H1 (cell line): ENCODE measurements at regions not wholly inside any gene's neighbourhood (a gene's known extent, or its start where the extent isn't known, plus 50 kb on each side); places are given as distances from the start of the nearest gene placed in this dataset.

Experiments
- CTCF ChIA-PET: fragments of 300-600 bp; sonication (Branson Sonifier 250); formaldehyde crosslinking; loops from one replicate; lab custom pipeline; 2021; ENCODE audit not compliant: partially characterized antibody; lab: Charles Lee
- POLR2A ChIA-PET: fragments of 300-600 bp; sonication (Branson Sonifier 250); formaldehyde crosslinking; loops from one replicate; lab custom pipeline; 2021; ENCODE audit warnings: inconsistent platforms; ENCODE audit not compliant: partially characterized antibody; lab: Charles Lee
- DNase-seq, 2 experiments: peaks; one replicate each; pipeline versions ENCODE4 v3.0.0 to v3.0.0-alpha.2; 2010 to 2022; ENCODE audit warnings: low spot score in 2 of 2, low read depth in 1 of 2, mixed read lengths in 1 of 2
- FAIRE-seq: peaks from 2 replicates; lab custom pipeline; 2011; peaks lifted over from hg19 to GRCh38; lab: Jason Lieb, UNC
- H2AFZ ChIP-seq: 2 replicates; pipeline ENCODE4 v1.8.1; 2012; ENCODE audit warnings: low read length, inconsistent platforms
- H2AK5ac ChIP-seq: 2 replicates; pipeline ENCODE4 v1.6.1; 2013; ENCODE audit warnings: low read depth, low read length
- H2BK120ac ChIP-seq: replicated peaks from 2 replicates; pipeline ENCODE3; 2013; ENCODE audit warnings: low read depth, low read length, inconsistent platforms
- H2BK12ac ChIP-seq: 2 replicates; pipeline ENCODE4 v1.6.1; 2013; ENCODE audit warnings: low read depth, low read length
- H2BK15ac ChIP-seq: 2 replicates; pipeline ENCODE4 v1.6.1; 2013; ENCODE audit warnings: low read length
- H2BK20ac ChIP-seq: 2 replicates; pipeline ENCODE4 v1.6.1; 2013; ENCODE audit warnings: low read length
- H2BK5ac ChIP-seq: 2 replicates; pipeline ENCODE4 v1.6.1; 2013; ENCODE audit warnings: low read depth, low read length
- H3K14ac ChIP-seq: 2 replicates; pipeline ENCODE4 v1.6.1; 2013; ENCODE audit warnings: inconsistent platforms; ENCODE audit not compliant: insufficient read length
- H3K18ac ChIP-seq: 2 replicates; pipeline ENCODE4 v1.6.1; 2013; ENCODE audit warnings: low read length; ENCODE audit errors: extremely low read depth
- H3K23ac ChIP-seq: 2 replicates; pipeline ENCODE4 v1.6.1; 2013; ENCODE audit warnings: inconsistent platforms; ENCODE audit not compliant: insufficient read length
- H3K23me2 ChIP-seq: 2 replicates; pipeline ENCODE4 v1.6.1; 2013; ENCODE audit warnings: low read depth, low read length
- H3K27ac ChIP-seq: 2 replicates; pipeline ENCODE4 v1.6.1; 2011; ENCODE audit warnings: low read depth, low read length, inconsistent platforms
- H3K27me3 ChIP-seq, 4 experiments: replicated peaks in 1 of 4; 1 replicate in 1 of 4; 2 replicates in 3 of 4; pipeline versions ENCODE4 v1.6.1 to v1.8.1; 2011 to 2013; ENCODE audit warnings: low read length in 3 of 4, mild to moderate bottlenecking in 3 of 4, inconsistent platforms in 2 of 4, mixed read lengths in 2 of 4, moderate library complexity in 1 of 4; ENCODE audit not compliant: control insufficient read depth in 3 of 4, insufficient read depth in 3 of 4; ENCODE audit errors: extremely low read depth in 1 of 4
- H3K36me3 ChIP-seq, 4 experiments: 2 replicates each; pipeline versions ENCODE4 v1.6.1 to v1.8.1; 2011 to 2013; ENCODE audit warnings: mild to moderate bottlenecking in 4 of 4, low read length in 3 of 4, moderate library complexity in 2 of 4, control low read depth in 1 of 4, inconsistent platforms in 1 of 4; ENCODE audit not compliant: insufficient read depth in 4 of 4, control insufficient read depth in 2 of 4
- H3K4ac ChIP-seq: replicated peaks from 2 replicates; pipeline ENCODE3; 2013; ENCODE audit warnings: low read length, low read depth, mixed read lengths, inconsistent platforms; ENCODE audit not compliant: insufficient read length
- H3K4me1 ChIP-seq, 4 experiments: replicated peaks in 1 of 4; 1 replicate in 1 of 4; 2 replicates in 3 of 4; pipeline versions ENCODE4 v1.6.1 to v1.8.1; 2011 to 2013; ENCODE audit warnings: low read length in 3 of 4, inconsistent platforms in 2 of 4, mixed read lengths in 1 of 4; ENCODE audit not compliant: insufficient read depth in 4 of 4, control insufficient read depth in 3 of 4
- H3K4me2 ChIP-seq, 2 experiments: 2 replicates each; pipeline versions ENCODE4 v1.6.1 to v1.8.1; 2011 to 2013; ENCODE audit warnings: low read depth in 2 of 2, low read length in 2 of 2, control low read depth in 1 of 2, inconsistent platforms in 1 of 2, mild to moderate bottlenecking in 1 of 2; ENCODE audit not compliant: insufficient read depth in 1 of 2
- H3K4me3 ChIP-seq, 4 experiments: fragments of 200-600, 300-600 bp in 1 of 4; sonication (generic), shearing (Covaris generic), sonication (Bioruptor Twin) in 1 of 4; 2 replicates each; pipeline versions ENCODE4 v1.5.1 to v1.8.1; 2011 to 2016; ENCODE audit warnings: low read length in 4 of 4, low read depth in 3 of 4, control low read depth in 2 of 4, inconsistent platforms in 2 of 4, mild to moderate bottlenecking in 2 of 4, mixed read lengths in 1 of 4, moderate library complexity in 1 of 4; ENCODE audit not compliant: insufficient read depth in 2 of 4; ENCODE audit errors: extremely low read depth in 1 of 4
- H3K56ac ChIP-seq: replicated peaks from 2 replicates; pipeline ENCODE3; 2013; ENCODE audit warnings: low read depth, mild to moderate bottlenecking, mixed read lengths, low read length, inconsistent platforms; ENCODE audit not compliant: insufficient read length
- H3K79me1 ChIP-seq: 2 replicates; pipeline ENCODE4 v1.6.1; 2013; ENCODE audit warnings: low read depth, low read length, control low read depth
- H3K79me2 ChIP-seq, 2 experiments: 2 replicates each; pipeline versions ENCODE4 v1.6.1 to v1.8.1; 2012 to 2013; ENCODE audit warnings: low read length in 2 of 2, mild to moderate bottlenecking in 2 of 2, inconsistent platforms in 1 of 2; ENCODE audit not compliant: insufficient read depth in 2 of 2, control insufficient read depth in 1 of 2
- H3K9ac ChIP-seq, 4 experiments: replicated peaks in 1 of 4; 1 replicate in 1 of 4; 2 replicates in 3 of 4; pipeline versions ENCODE4 v1.6.1 to v1.8.1; 2011 to 2013; ENCODE audit warnings: low read depth in 3 of 4, low read length in 3 of 4, control low read depth in 2 of 4, mild to moderate bottlenecking in 2 of 4, moderate library complexity in 2 of 4, inconsistent platforms in 1 of 4; ENCODE audit errors: extremely low read depth in 1 of 4
- H3K9me3 ChIP-seq, 2 experiments: 2 replicates each; pipeline versions ENCODE4 v1.6.1 to v1.8.1; 2012 to 2013; ENCODE audit warnings: mild to moderate bottlenecking in 2 of 2, moderate library complexity in 2 of 2, control low read depth in 1 of 2, inconsistent platforms in 1 of 2, low read depth in 1 of 2, low read length in 1 of 2, mixed read lengths in 1 of 2; ENCODE audit not compliant: insufficient read depth in 2 of 2
- H4K20me1 ChIP-seq, 2 experiments: replicated peaks in 1 of 2; 2 replicates each; pipeline versions ENCODE3 to v1.8.1; 2011 to 2013; ENCODE audit warnings: inconsistent platforms in 2 of 2, low read length in 2 of 2, mild to moderate bottlenecking in 1 of 2; ENCODE audit not compliant: insufficient read depth in 2 of 2, control insufficient read depth in 1 of 2
- H4K5ac ChIP-seq: 2 replicates; pipeline ENCODE4 v1.6.1; 2013; ENCODE audit warnings: low read length, low read depth, mixed read lengths, inconsistent platforms; ENCODE audit not compliant: insufficient read length
- H4K8ac ChIP-seq: 2 replicates; pipeline ENCODE4 v1.8.0; 2013; ENCODE audit warnings: mild to moderate bottlenecking, moderate library complexity, low read length, inconsistent platforms; ENCODE audit not compliant: insufficient read depth; ENCODE audit errors: extremely low read depth
- H4K91ac ChIP-seq: replicated peaks from 2 replicates; pipeline ENCODE3; 2013; ENCODE audit warnings: low read length, mixed read lengths, inconsistent platforms; ENCODE audit not compliant: insufficient read length
- BCL11A ChIP-seq, 2 experiments: IDR thresholded peaks; one replicate each; pipeline ENCODE4 v1.6.1; 2011; ENCODE audit warnings: low read depth in 2 of 2, low read length in 2 of 2, mild to moderate bottlenecking in 2 of 2
- EP300 ChIP-seq, 2 experiments: IDR thresholded peaks; 1 replicate in 1 of 2; 2 replicates in 1 of 2; pipeline ENCODE4 v1.6.1; 2011 to 2012; ENCODE audit warnings: low read depth in 2 of 2, low read length in 2 of 2, mild to moderate bottlenecking in 2 of 2, borderline replicate concordance in 1 of 2, inconsistent platforms in 1 of 2, moderate library complexity in 1 of 2
- KDM1A ChIP-seq: fragments of 200-600, 300-600 bp; sonication (generic); IDR thresholded peaks from 2 replicates; pipeline ENCODE4 v1.7.1; 2016; ENCODE audit warnings: mild to moderate bottlenecking, low read length, borderline replicate concordance
- PHF8 ChIP-seq: fragments of 200-600 bp; sonication (generic); conservative IDR thresholded peaks from 2 replicates; pipeline ENCODE4 v1.7.1; 2012; ENCODE audit warnings: low read depth, mild to moderate bottlenecking, inconsistent platforms, low read length, moderate library complexity
- SAP30 ChIP-seq: fragments of 300-600 bp; sonication (generic); IDR thresholded peaks from 2 replicates; pipeline ENCODE4 v1.7.1; 2012; ENCODE audit warnings: low read length, moderate library complexity, mild to moderate bottlenecking, inconsistent platforms; ENCODE audit not compliant: insufficient read depth, insufficient replicate concordance
- SIRT6 ChIP-seq: IDR thresholded peaks from one replicate; pipeline ENCODE4 v1.7.1; 2012; ENCODE audit warnings: low read length, inconsistent platforms
- SRF ChIP-seq: IDR thresholded peaks from 2 replicates; pipeline ENCODE4 v1.6.1; 2011; ENCODE audit warnings: mild to moderate bottlenecking, low read depth, low read length, moderate library complexity
- WGBS, 2 experiments: shearing (Covaris generic) in 1 of 2; methylation state at CpG; one replicate each; pipeline versions ENCODE4 v1.1.6 to v1.1.7; 2013 to 2015; ENCODE audit warnings: low lambda C conversion rate in 2 of 2, mixed read lengths in 2 of 2, inconsistent platforms in 1 of 2, low coverage in 1 of 2, missing lambda C conversion rate in 1 of 2; ENCODE audit not compliant: insufficient replicate concordance in 2 of 2, insufficient coverage in 1 of 2, insufficient read length in 1 of 2; ENCODE audit errors: extremely low coverage in 1 of 2, missing lambda C conversion rate in 1 of 2; 5-methylcytosine and 5-hydroxymethylcytosine counted together

DNA sequence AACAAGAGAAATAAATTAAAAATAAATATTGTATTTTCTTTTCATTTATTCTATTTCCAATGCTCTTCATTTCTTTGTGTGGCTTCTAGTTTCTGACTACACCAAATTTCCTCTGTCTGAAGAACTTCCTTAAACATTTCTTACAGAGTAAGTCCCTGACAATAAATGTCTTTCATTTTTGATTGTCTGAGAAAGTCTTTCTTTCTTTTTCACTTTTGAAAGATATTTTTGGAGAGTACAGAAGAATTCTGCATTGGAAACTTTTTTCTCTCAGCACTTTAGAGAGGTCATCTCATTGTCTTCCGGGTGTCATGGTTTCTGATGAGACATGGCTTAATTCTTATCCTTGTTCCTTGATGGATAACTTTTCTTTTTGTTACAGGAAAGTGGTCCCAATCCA lies 119.6 kb downstream of the MOBP start:
- Histone ChIP-seq H3K27me3 (no peaks in the 10 kb centered on the region), H2BK15ac (no peak overlapping the region), H3K27ac (no peak overlapping the region), H3K4ac (no peak overlapping the region), H3K14ac (no peak overlapping the region), H2BK12ac (no peak overlapping the region), H3K56ac (no peak overlapping the region), H2BK120ac (no peak overlapping the region), H2AFZ (no peak overlapping the region), H3K79me1 (no peaks in the 10 kb centered on the region), H4K5ac (no peak overlapping the region), H3K9me3 (peaks cover 0 to 4% of the 10 kb centered on the region in 2 experiments; a peak in 2 of 4 replicates), H4K8ac (no peak overlapping the region), H3K23me2 (no peaks in the 10 kb centered on the region), H3K4me2 (no peak overlapping the region), H4K91ac (no peak overlapping the region), H3K18ac (no peak overlapping the region), H3K36me3 (no peaks in the 10 kb centered on the region), H3K23ac (no peak overlapping the region)
- no peak for DNase-seq
- 92% methylated on average over 1 of the region's 1 CpG; no CpG with 5 or more reads in 1 of the 2 experiments for WGBS, 2 experiments
- ChIA-PET POLR2A (no interaction called here), CTCF (no interaction called here)
- TF ChIP-seq SRF, result no peak
- TF ChIP-seq SAP30, result no peak
- TF ChIP-seq BCL11A (IDR thresholded peaks at IDR 0.05; ENCODE audit: low read depth in 2 of 2, low read length in 2 of 2), result no peak
- TF ChIP-seq PHF8, result no peak
- no peak for TF ChIP-seq EP300 (IDR thresholded peaks at IDR 0.05; ENCODE audit: borderline replicate concordance in 1 of 2, low read depth in 2 of 2, low read length in 2 of 2)
- no peak for TF ChIP-seq SIRT6
- TF ChIP-seq KDM1A, result no peak
- TF ChIP-seq, all 59 proteins: peak for 0
- H3K4me1 ChIP-seq, result no peaks in the 10 kb centered on the region
- H2BK5ac ChIP-seq, result no peak overlapping the region
- no peak for FAIRE-seq
- no peaks in the 10 kb centered on the region for H3K79me2 ChIP-seq
- no peak overlapping the region for H3K9ac ChIP-seq
- H4K20me1 ChIP-seq, result no peaks in the 10 kb centered on the region
- no peak overlapping the region for H3K4me3 ChIP-seq
- no peak overlapping the region for H2BK20ac ChIP-seq
- H2AK5ac ChIP-seq, result no peak overlapping the region
